Inflammatory macrophage (primary cell): ENCODE measurements at regions not wholly inside any gene's neighbourhood (a gene's known extent, or its start where the extent isn't known, plus 50 kb on each side); places are given as distances from the start of the nearest gene placed in this dataset.

Source experiments
- DNase-seq, 2 donors: peaks; one replicate each; pipeline ENCODE4 v3.0.0-alpha.2; 2020 to 2022

- no peak for DNase-seq
Measured at GRCh38 chr1:93815366-93816110, 63.5 kb downstream of the DNTTIP2 start.

- no peak for DNase-seq
Measured at GRCh38 chr1:93814795-93815340, 64.1 kb downstream of the DNTTIP2 start.

GRCh38 chr1:93814059-93814794, 64.8 kb downstream of the DNTTIP2 start:
- DNase-seq: peak; percentile 83 to 87

- DNase-seq: no peak
Measured at GRCh38 chr1:93813076-93813475, 65.9 kb downstream of the DNTTIP2 start.

GRCh38 chr1:93811326-93812065, 67.5 kb downstream of the DNTTIP2 start:
- no peak for DNase-seq

GRCh38 chr1:93810316-93810715, 68.7 kb downstream of the DNTTIP2 start:
- DNase-seq: no peak

GRCh38 chr1:93808871-93809270, 70.1 kb downstream of the DNTTIP2 start:
- DNase-seq: no peak

- no peak for DNase-seq
Measured at GRCh38 chr1:93807311-93807930, 71.6 kb downstream of the DNTTIP2 start.

GRCh38 chr1:93805027-93805610, 73.9 kb downstream of the DNTTIP2 start:
- DNase-seq: no peak

- no peak for DNase-seq
Measured at GRCh38 chr1:93804412-93804811, 74.6 kb downstream of the DNTTIP2 start.

GRCh38 chr1:93801471-93801870, 77.5 kb downstream of the DNTTIP2 start:
- no peak for DNase-seq

- DNase-seq: peak in 1 of 2 donors; percentile 14
Measured at GRCh38 chr1:93800856-93801255, 78.2 kb downstream of the DNTTIP2 start.

- no peak for DNase-seq
Measured at GRCh38 chr1:93798291-93798690, 80.7 kb downstream of the DNTTIP2 start.

GRCh38 chr1:93784538-93784937, 94.5 kb downstream of the DNTTIP2 start:
- DNase-seq: no peak

GRCh38 chr1:93783876-93784275, 95.1 kb downstream of the DNTTIP2 start:
- DNase-seq: no peak

GRCh38 chr1:93779540-93780165, 98.0 kb upstream of the BCAR3 start:
- no peak for DNase-seq

GRCh38 chr1:93778457-93778856, 96.8 kb upstream of the BCAR3 start:
- DNase-seq: no peak

- no peak for DNase-seq
Measured at GRCh38 chr1:93777255-93777654, 95.6 kb upstream of the BCAR3 start.

- DNase-seq: peak in 1 of 2 donors; percentile 21
Measured at GRCh38 chr1:93776728-93777127, 95.1 kb upstream of the BCAR3 start.

- DNase-seq: no peak
Measured at GRCh38 chr1:93775224-93775623, 93.6 kb upstream of the BCAR3 start.

- DNase-seq: no peak
Measured at GRCh38 chr1:93774707-93775106, 93.1 kb upstream of the BCAR3 start.
